ENCODE measurements at regions not wholly inside any gene's neighbourhood (a gene's known extent, or its start where the extent isn't known, plus 50 kb on each side); places are given as distances from the start of the nearest gene placed in this dataset.

- TF ChIP-seq, protein P1, sequence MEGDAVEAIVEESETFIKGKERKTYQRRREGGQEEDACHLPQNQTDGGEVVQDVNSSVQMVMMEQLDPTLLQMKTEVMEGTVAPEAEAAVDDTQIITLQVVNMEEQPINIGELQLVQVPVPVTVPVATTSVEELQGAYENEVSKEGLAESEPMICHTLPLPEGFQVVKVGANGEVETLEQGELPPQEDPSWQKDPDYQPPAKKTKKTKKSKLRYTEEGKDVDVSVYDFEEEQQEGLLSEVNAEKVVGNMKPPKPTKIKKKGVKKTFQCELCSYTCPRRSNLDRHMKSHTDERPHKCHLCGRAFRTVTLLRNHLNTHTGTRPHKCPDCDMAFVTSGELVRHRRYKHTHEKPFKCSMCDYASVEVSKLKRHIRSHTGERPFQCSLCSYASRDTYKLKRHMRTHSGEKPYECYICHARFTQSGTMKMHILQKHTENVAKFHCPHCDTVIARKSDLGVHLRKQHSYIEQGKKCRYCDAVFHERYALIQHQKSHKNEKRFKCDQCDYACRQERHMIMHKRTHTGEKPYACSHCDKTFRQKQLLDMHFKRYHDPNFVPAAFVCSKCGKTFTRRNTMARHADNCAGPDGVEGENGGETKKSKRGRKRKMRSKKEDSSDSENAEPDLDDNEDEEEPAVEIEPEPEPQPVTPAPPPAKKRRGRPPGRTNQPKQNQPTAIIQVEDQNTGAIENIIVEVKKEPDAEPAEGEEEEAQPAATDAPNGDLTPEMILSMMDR (conservative IDR thresholded peaks at IDR 0.05 in 1 of 2, IDR thresholded peaks at IDR 0.05 in 1 of 2; ENCODE audit: low read depth in 1 of 2, low read length in 2 of 2): no peak
- no peak for TF ChIP-seq EZH2 (IDR thresholded peaks at IDR 0.05; ENCODE audit: low read length, missing control alignments)
Observed at GRCh38 chr11:34757026-34757451, 136.1 kb downstream of the EHF start.
